CD4-positive, CD25-positive, alpha-beta regulatory T cell (primary cell): ENCODE measurements at regions not wholly inside any gene's neighbourhood (a gene's known extent, or its start where the extent isn't known, plus 50 kb on each side); places are given as distances from the start of the nearest gene placed in this dataset.
"Not testable (repeated sequence)": the region's sequence is repeated elsewhere in the genome, so short reads cannot be mapped to it uniquely, and the experiment has no call there.

Source experiments
- ATAC-seq, 2 donors: fragments of 150-1000 bp; cut with Tn5 transposase; one replicate each; pipeline ENCODE4 v1.10.0; 2021; ENCODE audit warnings: low read depth in 2 of 2, moderate number of reproducible peaks in 2 of 2, moderate library complexity in 1 of 2
- DNase-seq, 3 donors: peaks; one replicate each; pipeline versions ENCODE4 v3.0.0 to v3.0.0-alpha.2; 2012 to 2022; ENCODE audit warnings: mixed read lengths in 1 of 3
- H3K27ac ChIP-seq: one replicate; pipeline ENCODE4 v1.7.0; 2013; ENCODE audit warnings: mild to moderate bottlenecking, low read length; ENCODE audit not compliant: insufficient read depth, poor library complexity, severe bottlenecking
- H3K27me3 ChIP-seq: one replicate; pipeline ENCODE4 v1.7.0; 2013; ENCODE audit warnings: low read length; ENCODE audit not compliant: control insufficient read depth, insufficient read depth
- H3K36me3 ChIP-seq: one replicate; pipeline ENCODE4 v1.7.0; 2013; ENCODE audit warnings: mild to moderate bottlenecking, low read length, moderate library complexity; ENCODE audit not compliant: control insufficient read depth, insufficient read depth
- H3K4me1 ChIP-seq: 2 replicates; pipeline ENCODE4 v1.7.0; 2013; ENCODE audit warnings: mild to moderate bottlenecking, low read length; ENCODE audit not compliant: insufficient read depth, control insufficient read depth, poor library complexity, severe bottlenecking
- H3K4me3 ChIP-seq: one replicate; pipeline ENCODE4 v1.7.0; 2013; ENCODE audit warnings: low read depth, mild to moderate bottlenecking, low read length, moderate library complexity
- H3K9me3 ChIP-seq, 2 experiments: 1 replicate in 1 of 2; 2 replicates in 1 of 2; pipeline ENCODE4 v1.7.0; 2013; ENCODE audit warnings: low read length in 2 of 2, mild to moderate bottlenecking in 1 of 2, moderate library complexity in 1 of 2; ENCODE audit not compliant: control insufficient read depth in 2 of 2
- H3K27ac Mint-ChIP-seq, 3 donors: one replicate each; pipeline ENCODE4 v1.8.0; 2020 to 2022; ENCODE audit warnings: mild to moderate bottlenecking in 3 of 3, mixed read lengths in 3 of 3, moderate library complexity in 2 of 3
- H3K27me3 Mint-ChIP-seq: one replicate; pipeline ENCODE4 v1.8.0; 2022; ENCODE audit warnings: mild to moderate bottlenecking, mixed read lengths
- H3K36me3 Mint-ChIP-seq: one replicate; pipeline ENCODE4 v1.8.0; 2020; ENCODE audit warnings: mixed read lengths
- H3K4me1 Mint-ChIP-seq, 4 donors: one replicate each; pipeline ENCODE4 v1.8.0; 2020 to 2022; ENCODE audit warnings: mixed read lengths in 4 of 4, mild to moderate bottlenecking in 1 of 4
- H3K4me3 Mint-ChIP-seq, 4 donors: one replicate each; pipeline ENCODE4 v1.8.0; 2020 to 2022; ENCODE audit warnings: mild to moderate bottlenecking in 4 of 4, mixed read lengths in 4 of 4, moderate library complexity in 3 of 4
- H3K9me3 Mint-ChIP-seq, 7 donors: one replicate each; pipeline ENCODE4 v1.8.0; 2020 to 2022; ENCODE audit warnings: mixed read lengths in 7 of 7, mild to moderate bottlenecking in 3 of 7, moderate library complexity in 2 of 7

DNA sequence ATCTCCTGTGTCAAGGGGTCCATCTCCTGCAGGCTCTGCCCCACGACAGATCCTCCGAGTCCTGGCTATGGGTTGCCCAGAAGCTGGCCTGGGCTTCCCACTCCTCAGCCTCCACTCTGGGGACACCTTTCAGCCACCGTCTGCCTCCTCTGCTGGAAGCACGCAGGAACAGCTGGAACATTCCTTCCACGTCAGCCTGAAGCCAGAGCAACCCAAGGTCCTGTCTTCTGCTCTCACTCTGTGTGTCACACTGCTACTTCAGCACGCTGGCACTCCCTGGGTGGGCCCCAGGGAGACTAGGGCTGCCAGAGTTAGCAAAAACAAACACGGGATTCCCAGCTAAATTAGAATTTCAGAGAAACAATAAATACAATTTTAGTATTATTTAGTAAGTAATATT is 148.8 kb downstream of the HRH4 start:
- no peak overlapping the region for H3K27ac ChIP-seq
- no peaks in the 10 kb centered on the region for H3K27me3 ChIP-seq
- H3K9me3 ChIP-seq, result no peaks in the 10 kb centered on the region
- no peaks in the 10 kb centered on the region for H3K4me1 ChIP-seq
- DNase-seq, result no peak
- no peak overlapping the region for H3K27ac Mint-ChIP-seq
- no peaks in the 10 kb centered on the region for H3K4me1 Mint-ChIP-seq
- peaks cover 0 to 1% (median 0%) of the 10 kb centered on the region in 7 donors for H3K9me3 Mint-ChIP-seq
- no peak overlapping the region for H3K4me3 Mint-ChIP-seq
- ATAC-seq, result no peak
- H3K27me3 Mint-ChIP-seq, result peaks cover 17% of the 10 kb centered on the region
- no peaks in the 10 kb centered on the region for H3K36me3 Mint-ChIP-seq
- no peak overlapping the region for H3K4me3 ChIP-seq
- no peaks in the 10 kb centered on the region for H3K36me3 ChIP-seq

GRCh38 chr18:24611075-24611474 is 150.6 kb downstream of the HRH4 start:
- no peaks in the 10 kb centered on the region for H3K4me1 ChIP-seq
- H3K4me3 Mint-ChIP-seq, result no peak overlapping the region
- H3K9me3 Mint-ChIP-seq, result peaks cover 0 to 1% (median 0%) of the 10 kb centered on the region in 7 donors
- H3K36me3 ChIP-seq, result no peaks in the 10 kb centered on the region
- DNase-seq, result no peak
- H3K27ac Mint-ChIP-seq, result no peak overlapping the region
- no peaks in the 10 kb centered on the region for H3K4me1 Mint-ChIP-seq
- H3K27ac ChIP-seq, result no peak overlapping the region
- no peak overlapping the region for H3K4me3 ChIP-seq
- H3K27me3 ChIP-seq, result no peaks in the 10 kb centered on the region
- H3K27me3 Mint-ChIP-seq, result peaks cover 17% of the 10 kb centered on the region
- H3K9me3 ChIP-seq, result no peaks in the 10 kb centered on the region
- no peak for ATAC-seq
- no peaks in the 10 kb centered on the region for H3K36me3 Mint-ChIP-seq

DNA sequence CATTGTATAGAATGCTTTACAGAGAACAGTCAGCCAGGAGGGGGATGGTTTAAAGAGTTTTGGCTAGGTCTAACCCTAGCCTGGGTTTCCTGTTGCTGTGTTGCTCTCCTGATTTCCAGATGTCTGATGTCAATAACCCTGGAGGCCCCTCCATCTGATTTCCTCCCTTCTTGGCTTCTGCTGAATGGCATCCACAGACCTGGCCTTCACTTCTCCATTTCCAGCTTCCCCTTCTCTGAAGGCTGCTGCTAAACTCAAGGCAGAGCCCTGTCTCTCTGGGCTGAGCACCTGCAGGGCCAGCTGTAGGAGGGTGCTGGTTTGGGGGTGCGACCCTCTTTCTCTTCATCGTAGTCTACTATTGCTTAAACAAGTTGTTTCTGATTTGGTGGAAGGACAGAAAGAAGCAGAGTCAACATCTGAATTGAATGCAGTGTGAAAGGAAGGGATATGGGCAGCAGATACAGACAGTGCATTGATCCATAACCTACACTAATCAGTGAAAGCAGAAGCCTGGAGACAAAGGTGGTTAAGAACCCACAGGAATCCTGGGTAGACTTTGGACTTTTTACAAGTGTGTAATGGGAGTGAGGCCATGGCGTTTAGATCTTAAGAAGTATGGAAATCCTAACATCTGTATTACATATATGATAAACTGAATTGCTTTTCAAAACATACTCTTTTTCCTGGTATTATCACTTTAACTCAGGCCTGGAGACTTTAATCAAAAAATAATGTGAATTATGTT is 153.6 kb downstream of the HRH4 start:
- H3K27ac Mint-ChIP-seq, result no peak overlapping the region
- no peaks in the 10 kb centered on the region for H3K4me1 Mint-ChIP-seq
- no peaks in the 10 kb centered on the region for H3K9me3 ChIP-seq
- DNase-seq (no peak), ATAC-seq (no peak)
- no peak overlapping the region for H3K4me3 Mint-ChIP-seq
- no peaks in the 10 kb centered on the region for H3K27me3 ChIP-seq
- peaks cover 21% of the 10 kb centered on the region for H3K27me3 Mint-ChIP-seq
- H3K36me3 Mint-ChIP-seq, result no peaks in the 10 kb centered on the region
- no peaks in the 10 kb centered on the region for H3K36me3 ChIP-seq
- H3K4me3 ChIP-seq, result no peak overlapping the region
- H3K27ac ChIP-seq, result no peak overlapping the region
- peaks cover 0 to 1% (median 0%) of the 10 kb centered on the region in 7 donors for H3K9me3 Mint-ChIP-seq
- no peaks in the 10 kb centered on the region for H3K4me1 ChIP-seq

DNA sequence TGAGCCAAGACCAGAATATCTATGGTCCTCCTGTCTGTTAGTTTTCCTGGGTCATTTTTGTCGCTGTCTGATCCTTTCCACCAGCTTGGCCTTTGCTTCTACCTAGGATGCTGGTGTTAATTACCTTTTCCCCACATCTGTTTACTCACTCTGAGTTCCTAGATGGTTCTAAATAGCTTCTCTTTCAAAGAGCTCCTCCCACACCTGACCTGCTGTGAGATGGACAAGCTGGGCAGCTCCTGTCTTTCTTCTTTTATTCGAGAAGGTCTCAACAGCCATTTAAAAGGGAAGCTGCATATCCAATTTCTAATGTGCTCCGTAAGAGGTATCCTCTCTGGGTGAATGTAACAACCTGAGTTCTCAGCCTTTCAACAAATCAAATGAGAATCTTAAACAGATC is 156.2 kb downstream of the HRH4 start:
- Mint-ChIP-seq H3K4me1 (no peaks in the 10 kb centered on the region), H3K9me3 (peaks cover 0 to 1% (median 0%) of the 10 kb centered on the region in 7 donors), H3K27me3 (peaks cover 12% of the 10 kb centered on the region), H3K4me3 (no peak overlapping the region), H3K27ac (no peak overlapping the region), H3K36me3 (no peaks in the 10 kb centered on the region)
- ATAC-seq (no peak), DNase-seq (no peak)
- H3K36me3 ChIP-seq, result no peaks in the 10 kb centered on the region
- H3K27me3 ChIP-seq, result no peaks in the 10 kb centered on the region
- no peak overlapping the region for H3K27ac ChIP-seq
- H3K4me3 ChIP-seq, result no peak overlapping the region
- no peaks in the 10 kb centered on the region for H3K4me1 ChIP-seq
- H3K9me3 ChIP-seq, result no peaks in the 10 kb centered on the region

DNA sequence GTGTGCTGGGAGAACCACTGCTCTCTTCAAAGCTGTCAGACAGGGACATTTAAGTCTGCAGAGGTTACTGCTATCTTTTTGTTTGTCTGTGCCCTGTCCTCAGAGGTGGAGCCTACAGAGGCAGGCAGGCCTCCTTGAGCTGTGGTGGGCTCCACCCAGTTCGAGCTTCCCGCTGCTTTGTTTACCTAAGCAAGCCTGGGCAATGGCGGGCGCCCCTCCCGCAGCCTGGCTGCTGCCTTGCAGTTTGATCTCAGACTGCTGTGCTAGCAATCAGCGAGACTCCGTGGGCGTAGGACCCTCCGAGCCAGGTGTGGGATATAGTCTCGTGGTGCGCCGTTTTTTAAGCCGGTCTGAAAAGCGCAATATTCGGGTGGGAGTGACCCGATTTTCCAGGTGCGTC is 164.0 kb downstream of the HRH4 start:
- not testable (repeated sequence) for H3K27me3 ChIP-seq, H3K4me1 ChIP-seq, H3K9me3 Mint-ChIP-seq, H3K4me3 Mint-ChIP-seq, DNase-seq, H3K27ac ChIP-seq, H3K9me3 ChIP-seq, H3K36me3 Mint-ChIP-seq, H3K27ac Mint-ChIP-seq, H3K4me3 ChIP-seq, ATAC-seq, H3K36me3 ChIP-seq, H3K27me3 Mint-ChIP-seq, H3K4me1 Mint-ChIP-seq

GRCh38 chr18:24627644-24628315 is 167.3 kb downstream of the HRH4 start:
- no peaks in the 10 kb centered on the region for H3K4me1 ChIP-seq
- Mint-ChIP-seq H3K9me3 (peaks cover 0 to 5% (median 0%) of the 10 kb centered on the region in 7 donors), H3K4me3 (no peak overlapping the region), H3K27me3 (no peaks in the 10 kb centered on the region), H3K36me3 (no peaks in the 10 kb centered on the region), H3K4me1 (no peaks in the 10 kb centered on the region), H3K27ac (no peak overlapping the region)
- no peaks in the 10 kb centered on the region for H3K9me3 ChIP-seq
- ATAC-seq (no peak), DNase-seq (no peak)
- H3K27ac ChIP-seq, result no peak overlapping the region
- H3K36me3 ChIP-seq, result no peaks in the 10 kb centered on the region
- no peak overlapping the region for H3K4me3 ChIP-seq
- H3K27me3 ChIP-seq, result no peaks in the 10 kb centered on the region

DNA sequence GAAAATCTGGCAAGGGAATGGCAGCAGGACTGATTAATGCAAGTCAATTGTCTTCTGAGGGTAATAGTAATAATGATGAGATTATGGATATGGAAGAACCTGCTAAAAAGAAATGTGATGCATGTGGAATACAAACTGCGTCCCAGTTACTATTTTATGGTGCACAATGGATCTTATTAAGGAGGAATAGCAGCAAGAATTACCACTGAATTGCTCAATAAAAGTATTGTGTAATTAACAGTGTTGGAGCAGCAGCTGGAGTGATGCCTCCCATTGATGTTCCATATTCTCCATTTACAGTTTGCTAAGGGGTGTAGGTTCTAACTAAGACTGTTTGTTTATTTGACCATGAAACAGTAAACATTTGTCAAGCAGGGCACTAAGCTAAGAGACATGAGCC is 167.9 kb downstream of the HRH4 start:
- Mint-ChIP-seq H3K4me1 (no peaks in the 10 kb centered on the region), H3K27me3 (no peaks in the 10 kb centered on the region), H3K36me3 (no peaks in the 10 kb centered on the region), H3K4me3 (no peak overlapping the region), H3K27ac (no peak overlapping the region), H3K9me3 (peaks cover 0 to 5% (median 0%) of the 10 kb centered on the region in 7 donors)
- Histone ChIP-seq H3K27ac (no peak overlapping the region), H3K36me3 (no peaks in the 10 kb centered on the region), H3K9me3 (no peaks in the 10 kb centered on the region), H3K27me3 (no peaks in the 10 kb centered on the region), H3K4me3 (no peak overlapping the region), H3K4me1 (no peaks in the 10 kb centered on the region)
- ATAC-seq (no peak), DNase-seq (no peak)

DNA sequence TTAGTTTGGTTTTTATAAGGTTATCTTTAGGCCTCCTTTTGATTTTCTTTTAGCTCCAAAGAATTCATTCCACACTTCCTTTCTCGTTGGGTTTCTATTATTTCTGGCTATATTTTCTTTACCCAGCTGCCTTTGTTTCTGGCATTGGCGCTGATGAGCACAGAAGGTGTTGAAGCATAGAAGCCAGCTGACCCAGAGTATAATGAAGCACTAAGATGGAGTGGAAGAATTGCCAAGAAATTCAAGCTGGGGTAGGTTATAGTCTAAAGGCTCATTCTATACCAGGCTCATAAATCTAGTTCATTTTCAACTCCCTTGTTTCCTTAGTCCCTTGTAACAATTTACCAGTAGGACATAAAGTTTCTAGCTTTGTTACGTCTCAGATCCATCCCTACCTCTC is 169.5 kb downstream of the HRH4 start:
- Mint-ChIP-seq H3K27me3 (no peaks in the 10 kb centered on the region), H3K9me3 (peaks cover 0 to 5% (median 0%) of the 10 kb centered on the region in 7 donors), H3K36me3 (no peaks in the 10 kb centered on the region), H3K4me3 (no peak overlapping the region), H3K4me1 (no peaks in the 10 kb centered on the region), H3K27ac (no peak overlapping the region)
- Histone ChIP-seq H3K9me3 (no peaks in the 10 kb centered on the region), H3K4me1 (no peaks in the 10 kb centered on the region), H3K27me3 (no peaks in the 10 kb centered on the region), H3K36me3 (no peaks in the 10 kb centered on the region), H3K4me3 (no peak overlapping the region), H3K27ac (no peak overlapping the region)
- ATAC-seq, result no peak
- no peak for DNase-seq
